Neutrophil (primary cell): ENCODE measurements at regions not wholly inside any gene's neighbourhood (a gene's known extent, or its start where the extent isn't known, plus 50 kb on each side); places are given as distances from the start of the nearest gene placed in this dataset.

ENCODE experiments used
- H3K27ac ChIP-seq: fragments of 200-600 bp; sonication (generic); 2 replicates; pipeline ENCODE4 v1.5.1; 2016; ENCODE audit warnings: mild to moderate bottlenecking, moderate library complexity
- H3K27me3 ChIP-seq: fragments of 200-600 bp; sonication (generic); 2 replicates; pipeline ENCODE4 v1.6.0; 2016; ENCODE audit warnings: mild to moderate bottlenecking
- H3K36me3 ChIP-seq: fragments of 200-600 bp; sonication (generic); 2 replicates; pipeline ENCODE4 v1.5.1; 2017
- H3K4me1 ChIP-seq, 2 experiments: fragments of 200-600 bp in 1 of 2; sonication (generic) in 1 of 2; 1 replicate in 1 of 2; 2 replicates in 1 of 2; pipeline versions ENCODE4 v1.5.1 to v1.6.1; 2013 to 2016; ENCODE audit warnings: low read depth in 1 of 2, low read length in 1 of 2, mild to moderate bottlenecking in 1 of 2, moderate library complexity in 1 of 2; ENCODE audit not compliant: control insufficient read depth in 1 of 2, insufficient read depth in 1 of 2
- H3K4me3 ChIP-seq, 2 experiments: fragments of 200-600 bp in 1 of 2; sonication (generic) in 1 of 2; 1 replicate in 1 of 2; 2 replicates in 1 of 2; pipeline ENCODE4 v1.5.1; 2013 to 2016; ENCODE audit warnings: low read depth in 1 of 2, low read length in 1 of 2, mild to moderate bottlenecking in 1 of 2, moderate library complexity in 1 of 2
- H3K9me3 ChIP-seq: fragments of 200-600 bp; sonication (generic); 2 replicates; pipeline ENCODE4 v1.5.1; 2016
- CTCF ChIP-seq: fragments of 200-600 bp; sonication (generic); IDR thresholded peaks from 2 replicates; pipeline ENCODE4 v1.5.1; 2016; ENCODE audit warnings: antibody characterized with exemption

DNA sequence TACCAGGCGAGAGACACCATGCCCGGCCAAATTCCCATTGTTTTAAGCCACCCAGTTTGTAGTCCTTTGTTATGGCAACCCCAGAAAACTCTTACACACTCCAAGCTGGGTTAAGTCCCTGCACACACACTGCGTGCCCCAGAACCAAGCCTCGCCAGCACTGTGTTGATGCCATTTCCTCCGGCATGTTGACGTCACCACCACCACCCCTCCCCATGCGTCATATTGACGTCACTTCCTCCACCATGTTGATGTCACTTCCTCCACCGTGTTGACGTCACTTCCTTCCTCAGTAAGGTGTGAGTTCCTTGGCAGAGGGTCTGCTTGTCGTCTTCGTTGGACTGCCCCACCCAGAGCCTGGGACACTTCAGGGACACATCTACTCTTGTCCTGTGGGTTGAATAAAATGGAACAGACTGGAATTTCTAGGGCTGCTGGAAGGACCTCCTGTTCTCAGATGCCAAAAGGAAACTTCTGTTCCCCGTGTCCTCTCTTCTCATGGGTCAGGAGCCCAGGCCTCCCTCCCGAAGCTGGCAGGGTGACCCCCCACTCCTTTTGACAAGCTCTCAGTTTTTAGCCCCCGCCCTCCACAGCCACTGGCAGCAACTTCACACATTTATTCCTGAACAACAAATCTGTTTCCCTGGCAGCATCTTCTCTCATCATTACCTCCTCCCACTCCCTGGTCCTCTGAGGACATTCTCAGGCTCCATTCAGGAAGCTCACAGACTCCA lies 643.3 kb downstream of the NPHP4 start:
- Histone ChIP-seq H3K36me3 (no peaks in the 10 kb centered on the region), H3K27me3 (no peaks in the 10 kb centered on the region), H3K9me3 (no peaks in the 10 kb centered on the region), H3K4me1 (no peaks in the 10 kb centered on the region), H3K4me3 (no peak overlapping the region), H3K27ac (no peak overlapping the region)
- no peak for TF ChIP-seq CTCF

GRCh38 chr1:5347726-5348125 lies 644.5 kb downstream of the NPHP4 start:
- Histone ChIP-seq H3K27ac (no peak overlapping the region), H3K9me3 (no peaks in the 10 kb centered on the region), H3K4me3 (no peak overlapping the region), H3K27me3 (no peaks in the 10 kb centered on the region), H3K4me1 (no peaks in the 10 kb centered on the region), H3K36me3 (no peaks in the 10 kb centered on the region)
- no peak for TF ChIP-seq CTCF

DNA sequence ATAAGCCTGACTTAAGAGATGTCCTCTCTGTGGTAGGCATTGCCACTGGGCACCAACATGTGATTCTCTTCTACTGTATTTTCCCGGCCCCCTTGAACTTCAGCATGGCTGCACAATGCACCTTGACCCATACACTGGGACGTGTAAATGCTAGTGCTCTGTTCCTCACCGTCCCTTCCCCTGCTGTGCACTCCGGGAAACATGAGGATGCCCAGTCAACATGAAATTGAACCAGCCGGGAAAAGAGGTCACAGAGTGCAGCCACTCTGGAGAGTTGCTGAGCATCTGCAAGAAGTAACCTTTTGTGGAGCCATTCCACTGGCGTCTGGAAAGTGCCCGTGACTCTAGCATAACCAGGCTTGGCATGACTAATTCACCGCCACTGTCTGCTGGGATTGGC lies 646.7 kb downstream of the NPHP4 start:
- Histone ChIP-seq H3K27ac (no peak overlapping the region), H3K36me3 (no peaks in the 10 kb centered on the region), H3K4me3 (no peak overlapping the region), H3K4me1 (no peaks in the 10 kb centered on the region), H3K27me3 (no peaks in the 10 kb centered on the region), H3K9me3 (no peaks in the 10 kb centered on the region)
- TF ChIP-seq CTCF, result no peak

GRCh38 chr1:5343256-5344020 lies 648.8 kb downstream of the NPHP4 start:
- H3K27ac ChIP-seq, result no peak overlapping the region
- no peak overlapping the region for H3K4me3 ChIP-seq
- no peaks in the 10 kb centered on the region for H3K9me3 ChIP-seq
- no peaks in the 10 kb centered on the region for H3K4me1 ChIP-seq
- no peaks in the 10 kb centered on the region for H3K27me3 ChIP-seq
- no peak for TF ChIP-seq CTCF
- H3K36me3 ChIP-seq, result no peaks in the 10 kb centered on the region

DNA sequence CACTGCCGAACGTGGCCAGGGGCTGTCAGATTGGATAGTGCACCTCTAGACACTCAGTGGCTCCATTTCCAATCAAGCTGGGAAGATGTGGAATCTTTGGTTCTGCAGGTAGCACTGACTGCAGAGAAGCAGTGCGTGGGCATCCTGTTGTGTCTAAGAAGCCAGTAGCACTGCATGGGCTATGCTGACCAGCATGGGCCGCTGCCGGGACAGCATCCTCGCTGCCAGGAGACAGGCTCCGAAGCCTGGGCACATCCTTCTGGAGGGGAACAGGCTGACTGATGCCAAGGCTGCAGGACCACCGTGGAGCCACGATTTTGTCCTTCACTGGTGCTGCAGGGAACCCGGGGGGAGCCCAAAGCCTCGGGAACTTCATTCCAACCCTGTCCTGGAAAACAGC lies 649.4 kb downstream of the NPHP4 start:
- TF ChIP-seq CTCF, result no peak
- no peaks in the 10 kb centered on the region for H3K4me1 ChIP-seq
- H3K36me3 ChIP-seq, result no peaks in the 10 kb centered on the region
- no peak overlapping the region for H3K4me3 ChIP-seq
- H3K27ac ChIP-seq, result no peak overlapping the region
- no peaks in the 10 kb centered on the region for H3K27me3 ChIP-seq
- H3K9me3 ChIP-seq, result no peaks in the 10 kb centered on the region
